GM23338 (cell line): ENCODE measurements at regions not wholly inside any gene's neighbourhood (a gene's known extent, or its start where the extent isn't known, plus 50 kb on each side); places are given as distances from the start of the nearest gene placed in this dataset.
A peak's percentile ranks its signal among the peaks of the same experiment; 100 is the strongest.

Experiments
- ATAC-seq: fragments of 200-7000 bp; cut with Tn5 transposase; 3 replicates; pipeline ENCODE4 v1.9.1; 2020
- DNase-seq: peaks from one replicate; pipeline ENCODE4 v3.0.0-alpha.2; 2015; ENCODE audit warnings: low spot score
- H2AFZ ChIP-seq: fragments of 200-600 bp; sonication (generic); 2 replicates; pipeline ENCODE4 v1.8.0; 2016; ENCODE audit warnings: antibody characterized with exemption, mild to moderate bottlenecking, moderate library complexity
- H3F3A ChIP-seq: fragments of 200-600 bp; sonication (generic); replicated peaks from 2 replicates; pipeline ENCODE4 v1.8.0; 2017; ENCODE audit warnings: antibody characterized with exemption, mixed run types, low read depth
- H3K27ac ChIP-seq: fragments of 200-600 bp; sonication (generic); 2 replicates; pipeline ENCODE4 v1.6.1; 2016; ENCODE audit warnings: low read depth
- H3K27me3 ChIP-seq: fragments of 200-600 bp; sonication (generic); 2 replicates; pipeline ENCODE4 v1.8.0; 2016; ENCODE audit warnings: mild to moderate bottlenecking, mixed run types, moderate library complexity; ENCODE audit not compliant: insufficient read depth
- H3K36me3 ChIP-seq: fragments of 200-600 bp; sonication (generic); 2 replicates; pipeline ENCODE4 v1.8.0; 2016; ENCODE audit warnings: mild to moderate bottlenecking; ENCODE audit not compliant: insufficient read depth
- H3K4me1 ChIP-seq: fragments of 200-600 bp; sonication (generic); 2 replicates; pipeline ENCODE4 v1.8.0; 2016; ENCODE audit warnings: mild to moderate bottlenecking, moderate library complexity; ENCODE audit not compliant: insufficient read depth
- H3K4me2 ChIP-seq: fragments of 200-600 bp; sonication (generic); 2 replicates; pipeline ENCODE4 v1.7.1; 2017; ENCODE audit warnings: mixed run types
- H3K4me3 ChIP-seq: fragments of 200-600 bp; sonication (generic); 2 replicates; pipeline ENCODE4 v1.6.1; 2016; ENCODE audit warnings: mixed run types
- H3K79me2 ChIP-seq: fragments of 200-600 bp; sonication (generic); replicated peaks from 2 replicates; pipeline ENCODE4 v1.8.0; 2017; ENCODE audit warnings: mild to moderate bottlenecking; ENCODE audit not compliant: insufficient read depth
- H3K9me2 ChIP-seq: fragments of 200-600 bp; sonication (generic); 2 replicates; pipeline ENCODE4 v1.8.0; 2017; ENCODE audit not compliant: insufficient read depth
- H4K20me1 ChIP-seq: fragments of 200-600 bp; sonication (generic); replicated peaks from 2 replicates; pipeline ENCODE4 v1.8.0; 2017; ENCODE audit warnings: mild to moderate bottlenecking; ENCODE audit not compliant: insufficient read depth
- H3K27ac Mint-ChIP-seq: 2 replicates; pipeline ENCODE4 v1.8.0; 2020; ENCODE audit warnings: inconsistent platforms, mild to moderate bottlenecking, moderate library complexity, mixed read lengths
- H3K27me3 Mint-ChIP-seq: 3 replicates; pipeline ENCODE4 v1.8.0; 2022; ENCODE audit warnings: low read depth, mild to moderate bottlenecking, moderate library complexity, mixed read lengths, inconsistent platforms; ENCODE audit not compliant: insufficient read depth, poor library complexity
- H3K36me3 Mint-ChIP-seq: 3 replicates; pipeline ENCODE4 v1.8.0; 2021; ENCODE audit warnings: low read depth, mild to moderate bottlenecking, inconsistent platforms, moderate library complexity, mixed read lengths
- H3K4me1 Mint-ChIP-seq: 3 replicates; pipeline ENCODE4 v1.8.0; 2020; ENCODE audit warnings: mild to moderate bottlenecking, inconsistent platforms, mixed read lengths
- H3K4me3 Mint-ChIP-seq: 3 replicates; pipeline ENCODE4 v1.8.0; 2021; ENCODE audit warnings: moderate library complexity, mild to moderate bottlenecking, inconsistent platforms, mixed read lengths
- H3K9me3 Mint-ChIP-seq: 3 replicates; pipeline ENCODE4 v1.8.0; 2020; ENCODE audit warnings: moderate library complexity, mild to moderate bottlenecking, inconsistent platforms, mixed read lengths
- CREB1 ChIP-seq: fragments of 250-450 bp; sonication (Bioruptor Pico); IDR thresholded peaks from 2 replicates; pipeline ENCODE4 v1.5.0; 2020; ENCODE audit warnings: low read depth, mild to moderate bottlenecking, moderate library complexity
- EZH2 ChIP-seq: fragments of 200-600 bp; sonication (generic); IDR thresholded peaks from one replicate; pipeline ENCODE4 v1.8.0; 2017; ENCODE audit warnings: antibody characterized with exemption, mild to moderate bottlenecking, low read depth; ENCODE audit not compliant: unreplicated experiment
- EZH2phosphoT487 ChIP-seq: fragments of 200-600 bp; sonication (generic); IDR thresholded peaks from one replicate; pipeline ENCODE4 v1.8.1; 2018; ENCODE audit warnings: antibody characterized with exemption; ENCODE audit not compliant: unreplicated experiment
- NANOG ChIP-seq: IDR thresholded peaks from 2 replicates; pipeline ENCODE4 v1.6.1; 2016; ENCODE audit warnings: antibody characterized with exemption, borderline replicate concordance
- POLR2AphosphoS5 ChIP-seq: IDR thresholded peaks from 2 replicates; pipeline ENCODE4 v1.6.1; 2016; ENCODE audit warnings: antibody characterized with exemption, low read depth
- STAT1 ChIP-seq: IDR thresholded peaks from one replicate; pipeline ENCODE4 v1.6.1; 2016; ENCODE audit warnings: antibody characterized with exemption; ENCODE audit not compliant: unreplicated experiment
- ZNF114 ChIP-seq: fragments of 250-450 bp; sonication (Bioruptor Pico); IDR thresholded peaks from 2 replicates; pipeline ENCODE4 v1.5.0; 2020; ENCODE audit warnings: mild to moderate bottlenecking, moderate library complexity
- ZNF331 ChIP-seq: fragments of 250-450 bp; sonication (Bioruptor Pico); IDR thresholded peaks from 2 replicates; pipeline ENCODE4 v1.5.0; 2020; ENCODE audit warnings: low read depth, mild to moderate bottlenecking, moderate library complexity
- TF ChIP-seq, protein P1 (sequence below): IDR thresholded peaks from 2 replicates; pipeline ENCODE4 v1.6.1; 2016; ENCODE audit warnings: antibody characterized with exemption
- TF ChIP-seq, protein P2 (sequence below), 2 experiments: fragments of 200-600 bp in 1 of 2; sonication (generic) in 1 of 2; conservative IDR thresholded peaks; 2 replicates each; pipeline versions ENCODE4 v1.5.1 to v1.6.1; 2016 to 2017; ENCODE audit warnings: antibody characterized with exemption in 2 of 2, low read depth in 2 of 2, mild to moderate bottlenecking in 2 of 2, moderate library complexity in 1 of 2
- TF ChIP-seq, protein P3 (sequence below): IDR thresholded peaks from one replicate; pipeline ENCODE4 v1.6.1; 2018; ENCODE audit warnings: antibody characterized with exemption; ENCODE audit not compliant: unreplicated experiment

DNA sequence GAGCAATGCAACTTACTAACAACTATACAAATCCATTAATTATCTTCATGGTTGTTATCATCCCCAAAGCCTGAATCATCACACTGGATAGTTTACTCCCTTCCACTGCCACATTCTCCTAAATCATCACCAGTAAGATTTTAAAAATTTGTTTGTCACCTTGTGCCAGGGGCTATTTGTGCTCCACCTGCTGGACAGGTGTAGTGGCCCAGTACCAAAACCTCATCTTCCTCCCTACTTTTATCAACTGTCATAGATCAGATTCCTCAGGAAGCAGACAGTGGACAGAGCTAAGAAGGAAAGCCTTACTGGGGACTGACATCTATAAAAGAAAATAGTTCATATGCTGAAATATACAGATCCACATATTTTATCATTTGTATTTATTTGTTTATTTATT lies 280.4 kb downstream of the CDH11 start:
- no peaks in the 10 kb centered on the region for H3K36me3 Mint-ChIP-seq
- no peaks in the 10 kb centered on the region for H3K9me3 Mint-ChIP-seq

DNA sequence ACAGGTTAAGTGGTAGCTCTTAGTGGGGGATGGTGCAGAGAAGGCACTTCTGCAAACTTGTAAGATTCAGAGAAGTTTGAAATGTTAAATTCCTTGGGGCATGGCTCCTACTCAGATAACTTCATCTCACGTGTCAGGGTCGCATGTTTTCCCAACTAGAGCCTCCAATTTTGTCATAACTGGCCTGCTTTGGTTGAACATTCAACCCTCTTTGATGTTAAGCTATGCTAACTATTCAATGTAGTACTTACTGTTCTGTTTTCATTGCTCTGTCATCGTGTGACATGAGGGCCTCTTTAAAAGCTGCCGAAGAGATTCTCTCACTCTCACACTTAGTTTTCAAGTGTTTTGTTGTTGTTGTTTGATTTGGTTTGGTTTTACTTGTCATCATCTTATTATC lies 280.8 kb downstream of the CDH11 start:
- H3K27ac Mint-ChIP-seq: no peak overlapping the region
- DNase-seq (no peak), ATAC-seq (no peak)
- Histone ChIP-seq H4K20me1 (no peaks in the 10 kb centered on the region), H3K9me2 (peaks cover 14% of the 10 kb centered on the region), H2AFZ (no peak overlapping the region), H3K36me3 (no peaks in the 10 kb centered on the region), H3K79me2 (no peaks in the 10 kb centered on the region), H3K27me3 (no peaks in the 10 kb centered on the region), H3K4me3 (no peak overlapping the region), H3K4me2 (no peak overlapping the region), H3K27ac (no peak overlapping the region), H3F3A (no peaks in the 10 kb centered on the region), H3K4me1 (no peaks in the 10 kb centered on the region)
- H3K4me3 Mint-ChIP-seq: no peak overlapping the region
- no peaks in the 10 kb centered on the region for H3K36me3 Mint-ChIP-seq
- no peaks in the 10 kb centered on the region for H3K9me3 Mint-ChIP-seq
- H3K4me1 Mint-ChIP-seq: no peaks in the 10 kb centered on the region
- H3K27me3 Mint-ChIP-seq: no peaks in the 10 kb centered on the region
- TF ChIP-seq ZNF331 (CRISPR knock-in tag): no peak
- no peak for TF ChIP-seq NANOG
- TF ChIP-seq POLR2AphosphoS5: no peak
- TF ChIP-seq STAT1: no peak
- TF ChIP-seq, protein P1, sequence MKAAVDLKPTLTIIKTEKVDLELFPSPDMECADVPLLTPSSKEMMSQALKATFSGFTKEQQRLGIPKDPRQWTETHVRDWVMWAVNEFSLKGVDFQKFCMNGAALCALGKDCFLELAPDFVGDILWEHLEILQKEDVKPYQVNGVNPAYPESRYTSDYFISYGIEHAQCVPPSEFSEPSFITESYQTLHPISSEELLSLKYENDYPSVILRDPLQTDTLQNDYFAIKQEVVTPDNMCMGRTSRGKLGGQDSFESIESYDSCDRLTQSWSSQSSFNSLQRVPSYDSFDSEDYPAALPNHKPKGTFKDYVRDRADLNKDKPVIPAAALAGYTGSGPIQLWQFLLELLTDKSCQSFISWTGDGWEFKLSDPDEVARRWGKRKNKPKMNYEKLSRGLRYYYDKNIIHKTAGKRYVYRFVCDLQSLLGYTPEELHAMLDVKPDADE: no peak
- TF ChIP-seq EZH2phosphoT487: no peak
- TF ChIP-seq, protein P2, sequence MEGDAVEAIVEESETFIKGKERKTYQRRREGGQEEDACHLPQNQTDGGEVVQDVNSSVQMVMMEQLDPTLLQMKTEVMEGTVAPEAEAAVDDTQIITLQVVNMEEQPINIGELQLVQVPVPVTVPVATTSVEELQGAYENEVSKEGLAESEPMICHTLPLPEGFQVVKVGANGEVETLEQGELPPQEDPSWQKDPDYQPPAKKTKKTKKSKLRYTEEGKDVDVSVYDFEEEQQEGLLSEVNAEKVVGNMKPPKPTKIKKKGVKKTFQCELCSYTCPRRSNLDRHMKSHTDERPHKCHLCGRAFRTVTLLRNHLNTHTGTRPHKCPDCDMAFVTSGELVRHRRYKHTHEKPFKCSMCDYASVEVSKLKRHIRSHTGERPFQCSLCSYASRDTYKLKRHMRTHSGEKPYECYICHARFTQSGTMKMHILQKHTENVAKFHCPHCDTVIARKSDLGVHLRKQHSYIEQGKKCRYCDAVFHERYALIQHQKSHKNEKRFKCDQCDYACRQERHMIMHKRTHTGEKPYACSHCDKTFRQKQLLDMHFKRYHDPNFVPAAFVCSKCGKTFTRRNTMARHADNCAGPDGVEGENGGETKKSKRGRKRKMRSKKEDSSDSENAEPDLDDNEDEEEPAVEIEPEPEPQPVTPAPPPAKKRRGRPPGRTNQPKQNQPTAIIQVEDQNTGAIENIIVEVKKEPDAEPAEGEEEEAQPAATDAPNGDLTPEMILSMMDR (conservative IDR thresholded peaks at IDR 0.05; ENCODE audit: low read depth in 2 of 2): no peak
- TF ChIP-seq, protein P3, sequence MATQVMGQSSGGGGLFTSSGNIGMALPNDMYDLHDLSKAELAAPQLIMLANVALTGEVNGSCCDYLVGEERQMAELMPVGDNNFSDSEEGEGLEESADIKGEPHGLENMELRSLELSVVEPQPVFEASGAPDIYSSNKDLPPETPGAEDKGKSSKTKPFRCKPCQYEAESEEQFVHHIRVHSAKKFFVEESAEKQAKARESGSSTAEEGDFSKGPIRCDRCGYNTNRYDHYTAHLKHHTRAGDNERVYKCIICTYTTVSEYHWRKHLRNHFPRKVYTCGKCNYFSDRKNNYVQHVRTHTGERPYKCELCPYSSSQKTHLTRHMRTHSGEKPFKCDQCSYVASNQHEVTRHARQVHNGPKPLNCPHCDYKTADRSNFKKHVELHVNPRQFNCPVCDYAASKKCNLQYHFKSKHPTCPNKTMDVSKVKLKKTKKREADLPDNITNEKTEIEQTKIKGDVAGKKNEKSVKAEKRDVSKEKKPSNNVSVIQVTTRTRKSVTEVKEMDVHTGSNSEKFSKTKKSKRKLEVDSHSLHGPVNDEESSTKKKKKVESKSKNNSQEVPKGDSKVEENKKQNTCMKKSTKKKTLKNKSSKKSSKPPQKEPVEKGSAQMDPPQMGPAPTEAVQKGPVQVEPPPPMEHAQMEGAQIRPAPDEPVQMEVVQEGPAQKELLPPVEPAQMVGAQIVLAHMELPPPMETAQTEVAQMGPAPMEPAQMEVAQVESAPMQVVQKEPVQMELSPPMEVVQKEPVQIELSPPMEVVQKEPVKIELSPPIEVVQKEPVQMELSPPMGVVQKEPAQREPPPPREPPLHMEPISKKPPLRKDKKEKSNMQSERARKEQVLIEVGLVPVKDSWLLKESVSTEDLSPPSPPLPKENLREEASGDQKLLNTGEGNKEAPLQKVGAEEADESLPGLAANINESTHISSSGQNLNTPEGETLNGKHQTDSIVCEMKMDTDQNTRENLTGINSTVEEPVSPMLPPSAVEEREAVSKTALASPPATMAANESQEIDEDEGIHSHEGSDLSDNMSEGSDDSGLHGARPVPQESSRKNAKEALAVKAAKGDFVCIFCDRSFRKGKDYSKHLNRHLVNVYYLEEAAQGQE: no peak
- no peak for TF ChIP-seq ZNF114 (CRISPR knock-in tag)
- TF ChIP-seq EZH2: no peak
- TF ChIP-seq CREB1 (CRISPR knock-in tag): no peak

More for the DNA sequence above, 280.4 kb downstream of the CDH11 start:
- no peak overlapping the region for H2AFZ ChIP-seq
- TF ChIP-seq EZH2 (no peak), STAT1 (no peak)
- TF ChIP-seq, protein P2 (conservative IDR thresholded peaks at IDR 0.05; ENCODE audit: low read depth in 2 of 2): peak; percentile 47 to 53
- no peak overlapping the region for H3K4me2 ChIP-seq
- no peaks in the 10 kb centered on the region for H3K4me1 Mint-ChIP-seq
- H3K4me3 ChIP-seq: no peak overlapping the region
- no peaks in the 10 kb centered on the region for H3F3A ChIP-seq
- no peaks in the 10 kb centered on the region for H3K4me1 ChIP-seq
- H3K27ac Mint-ChIP-seq: no peak overlapping the region
- H4K20me1 ChIP-seq: no peaks in the 10 kb centered on the region
- no peaks in the 10 kb centered on the region for H3K36me3 ChIP-seq
- H3K79me2 ChIP-seq: no peaks in the 10 kb centered on the region
- peaks cover 14% of the 10 kb centered on the region for H3K9me2 ChIP-seq
- H3K4me3 Mint-ChIP-seq: no peak overlapping the region
- H3K27ac ChIP-seq: no peak overlapping the region
- H3K27me3 ChIP-seq: no peaks in the 10 kb centered on the region
- no peaks in the 10 kb centered on the region for H3K27me3 Mint-ChIP-seq
- DNase-seq: peak; percentile 13
- ATAC-seq: no peak
